IPS-18c (cell line): ENCODE measurements at regions not wholly inside any gene's neighbourhood (a gene's known extent, or its start where the extent isn't known, plus 50 kb on each side); places are given as distances from the start of the nearest gene placed in this dataset.

ENCODE experiments used
- H3K4me3 ChIP-seq: 2 replicates; pipeline ENCODE4 v1.7.0; 2013; ENCODE audit warnings: low read depth, mild to moderate bottlenecking, low read length, moderate library complexity; ENCODE audit not compliant: insufficient read depth
- H3K9me3 ChIP-seq: one replicate; pipeline ENCODE4 v1.6.1; 2013; ENCODE audit warnings: mild to moderate bottlenecking, low read length, moderate library complexity; ENCODE audit not compliant: control insufficient read depth, insufficient read depth

GRCh38 chr16:72422308-72422897, 250.4 kb upstream of the PMFBP1 start:
- H3K4me3 ChIP-seq, result no peak overlapping the region

GRCh38 chr16:72419638-72420037, 247.7 kb upstream of the PMFBP1 start:
- Histone ChIP-seq H3K9me3 (no peaks in the 10 kb centered on the region), H3K4me3 (no peak overlapping the region)

More at GRCh38 chr16:72422308-72422897, 250.4 kb upstream of the PMFBP1 start:
- H3K9me3 ChIP-seq, result no peaks in the 10 kb centered on the region

GRCh38 chr16:72415379-72415778, 243.4 kb upstream of the PMFBP1 start:
- H3K9me3 ChIP-seq, result no peaks in the 10 kb centered on the region
- H3K4me3 ChIP-seq, result no peak overlapping the region

- no peaks in the 10 kb centered on the region for H3K9me3 ChIP-seq
Measured at GRCh38 chr16:72410492-72410891, 238.5 kb upstream of the PMFBP1 start.

GRCh38 chr16:72409423-72409822, 237.5 kb upstream of the PMFBP1 start:
- no peaks in the 10 kb centered on the region for H3K9me3 ChIP-seq
- H3K4me3 ChIP-seq, result no peak overlapping the region

More at GRCh38 chr16:72410492-72410891, 238.5 kb upstream of the PMFBP1 start:
- no peak overlapping the region for H3K4me3 ChIP-seq

GRCh38 chr16:72406390-72406789, 234.4 kb upstream of the PMFBP1 start:
- no peak overlapping the region for H3K4me3 ChIP-seq
- no peaks in the 10 kb centered on the region for H3K9me3 ChIP-seq

GRCh38 chr16:72404299-72404698, 232.3 kb upstream of the PMFBP1 start:
- Histone ChIP-seq H3K4me3 (no peak overlapping the region), H3K9me3 (no peaks in the 10 kb centered on the region)

GRCh38 chr16:72401084-72401361, 229.1 kb upstream of the PMFBP1 start:
- H3K9me3 ChIP-seq, result no peaks in the 10 kb centered on the region

GRCh38 chr16:72400257-72401083, 228.5 kb upstream of the PMFBP1 start:
- H3K9me3 ChIP-seq, result no peaks in the 10 kb centered on the region
- H3K4me3 ChIP-seq, result no peak overlapping the region

More at GRCh38 chr16:72401084-72401361, 229.1 kb upstream of the PMFBP1 start:
- H3K4me3 ChIP-seq, result no peak overlapping the region

GRCh38 chr16:72399811-72400210, 227.9 kb upstream of the PMFBP1 start:
- Histone ChIP-seq H3K4me3 (no peak overlapping the region), H3K9me3 (no peaks in the 10 kb centered on the region)

- Histone ChIP-seq H3K9me3 (no peaks in the 10 kb centered on the region), H3K4me3 (no peak overlapping the region)
Measured at GRCh38 chr16:72397876-72398275, 225.9 kb upstream of the PMFBP1 start.

GRCh38 chr16:72394526-72394925, 222.6 kb upstream of the PMFBP1 start:
- Histone ChIP-seq H3K9me3 (no peaks in the 10 kb centered on the region), H3K4me3 (no peak overlapping the region)

GRCh38 chr16:72389791-72390190, 217.8 kb upstream of the PMFBP1 start:
- Histone ChIP-seq H3K9me3 (no peaks in the 10 kb centered on the region), H3K4me3 (no peak overlapping the region)

- Histone ChIP-seq H3K4me3 (no peak overlapping the region), H3K9me3 (no peaks in the 10 kb centered on the region)
Measured at GRCh38 chr16:72388007-72388406, 216.1 kb upstream of the PMFBP1 start.

- no peak overlapping the region for H3K4me3 ChIP-seq
- H3K9me3 ChIP-seq, result no peaks in the 10 kb centered on the region
Measured at GRCh38 chr16:72384651-72385050, 212.7 kb upstream of the PMFBP1 start.

GRCh38 chr16:72380283-72380682, 208.3 kb upstream of the PMFBP1 start:
- Histone ChIP-seq H3K9me3 (no peaks in the 10 kb centered on the region), H3K4me3 (no peak overlapping the region)

- Histone ChIP-seq H3K9me3 (no peaks in the 10 kb centered on the region), H3K4me3 (no peak overlapping the region)
Measured at GRCh38 chr16:72373201-72373600, 201.2 kb upstream of the PMFBP1 start.

- Histone ChIP-seq H3K4me3 (no peak overlapping the region), H3K9me3 (no peaks in the 10 kb centered on the region)
Measured at GRCh38 chr16:72372087-72373045, 200.4 kb upstream of the PMFBP1 start.
